Retinal pigment epithelial cell (primary cell): ENCODE measurements at regions not wholly inside any gene's neighbourhood (a gene's known extent, or its start where the extent isn't known, plus 50 kb on each side); places are given as distances from the start of the nearest gene placed in this dataset.
A peak's percentile ranks its signal among the peaks of the same experiment; 100 is the strongest.
"Not testable (repeated sequence)": the region's sequence is repeated elsewhere in the genome, so short reads cannot be mapped to it uniquely, and the experiment has no call there.

Experiments used
- DNase-seq: peaks from one replicate; pipeline ENCODE4 v3.0.0-alpha.2; 2010; ENCODE audit warnings: low read depth
- H3K4me3 ChIP-seq: 2 replicates; pipeline ENCODE4 v1.5.1; 2011; ENCODE audit warnings: mild to moderate bottlenecking, low read length, control low read depth, moderate library complexity
- CTCF ChIP-seq: conservative IDR thresholded peaks from 2 replicates; pipeline ENCODE4 v1.5.1; 2011; ENCODE audit warnings: low read depth, low read length, control low read depth, inconsistent platforms

GRCh38 chr1:99501871-99502270 is 144.0 kb upstream of the PALMD start:
- no peak for DNase-seq
- H3K4me3 ChIP-seq, result no peak overlapping the region
- no peak for TF ChIP-seq CTCF

GRCh38 chr1:99502400-99502799 is 143.5 kb upstream of the PALMD start:
- no peak overlapping the region for H3K4me3 ChIP-seq
- TF ChIP-seq CTCF, result no peak
- no peak for DNase-seq

- no peak for TF ChIP-seq CTCF
- peak; percentile 30 for DNase-seq
- no peak overlapping the region for H3K4me3 ChIP-seq
These were observed 142.6 kb upstream of the PALMD start for GRCh38 chr1:99503276-99503747.

GRCh38 chr1:99504287-99504686 is 141.6 kb upstream of the PALMD start:
- no peak for DNase-seq
- no peak overlapping the region for H3K4me3 ChIP-seq
- TF ChIP-seq CTCF, result no peak

GRCh38 chr1:99506631-99507030 is 139.3 kb upstream of the PALMD start:
- no peak overlapping the region for H3K4me3 ChIP-seq
- DNase-seq, result no peak
- no peak for TF ChIP-seq CTCF

- not testable (repeated sequence) for H3K4me3 ChIP-seq, DNase-seq
These were observed 138.5 kb upstream of the PALMD start for GRCh38 chr1:99507446-99507845.

- H3K4me3 ChIP-seq, result no peak overlapping the region
- TF ChIP-seq CTCF, result no peak
- DNase-seq, result no peak
These were observed 137.8 kb upstream of the PALMD start for GRCh38 chr1:99507906-99508732.

GRCh38 chr1:99508733-99509445 is 137.0 kb upstream of the PALMD start:
- DNase-seq, H3K4me3 ChIP-seq: not testable (repeated sequence)

GRCh38 chr1:99514823-99515552 is 130.9 kb upstream of the PALMD start:
- not testable (repeated sequence) for DNase-seq, H3K4me3 ChIP-seq
